ENCODE measurements at regions not wholly inside any gene's neighbourhood (a gene's known extent, or its start where the extent isn't known, plus 50 kb on each side); places are given as distances from the start of the nearest gene placed in this dataset.

- TF ChIP-seq, protein P1, sequence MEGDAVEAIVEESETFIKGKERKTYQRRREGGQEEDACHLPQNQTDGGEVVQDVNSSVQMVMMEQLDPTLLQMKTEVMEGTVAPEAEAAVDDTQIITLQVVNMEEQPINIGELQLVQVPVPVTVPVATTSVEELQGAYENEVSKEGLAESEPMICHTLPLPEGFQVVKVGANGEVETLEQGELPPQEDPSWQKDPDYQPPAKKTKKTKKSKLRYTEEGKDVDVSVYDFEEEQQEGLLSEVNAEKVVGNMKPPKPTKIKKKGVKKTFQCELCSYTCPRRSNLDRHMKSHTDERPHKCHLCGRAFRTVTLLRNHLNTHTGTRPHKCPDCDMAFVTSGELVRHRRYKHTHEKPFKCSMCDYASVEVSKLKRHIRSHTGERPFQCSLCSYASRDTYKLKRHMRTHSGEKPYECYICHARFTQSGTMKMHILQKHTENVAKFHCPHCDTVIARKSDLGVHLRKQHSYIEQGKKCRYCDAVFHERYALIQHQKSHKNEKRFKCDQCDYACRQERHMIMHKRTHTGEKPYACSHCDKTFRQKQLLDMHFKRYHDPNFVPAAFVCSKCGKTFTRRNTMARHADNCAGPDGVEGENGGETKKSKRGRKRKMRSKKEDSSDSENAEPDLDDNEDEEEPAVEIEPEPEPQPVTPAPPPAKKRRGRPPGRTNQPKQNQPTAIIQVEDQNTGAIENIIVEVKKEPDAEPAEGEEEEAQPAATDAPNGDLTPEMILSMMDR (IDR thresholded peaks at IDR 0.05; ENCODE audit: extremely low read depth, missing control alignments): no peak
- DNase-seq (ENCODE audit: low spot score): no peak
Observed at GRCh38 chr12:115776399-115776798, 501.1 kb downstream of the MED13L start.

DNA sequence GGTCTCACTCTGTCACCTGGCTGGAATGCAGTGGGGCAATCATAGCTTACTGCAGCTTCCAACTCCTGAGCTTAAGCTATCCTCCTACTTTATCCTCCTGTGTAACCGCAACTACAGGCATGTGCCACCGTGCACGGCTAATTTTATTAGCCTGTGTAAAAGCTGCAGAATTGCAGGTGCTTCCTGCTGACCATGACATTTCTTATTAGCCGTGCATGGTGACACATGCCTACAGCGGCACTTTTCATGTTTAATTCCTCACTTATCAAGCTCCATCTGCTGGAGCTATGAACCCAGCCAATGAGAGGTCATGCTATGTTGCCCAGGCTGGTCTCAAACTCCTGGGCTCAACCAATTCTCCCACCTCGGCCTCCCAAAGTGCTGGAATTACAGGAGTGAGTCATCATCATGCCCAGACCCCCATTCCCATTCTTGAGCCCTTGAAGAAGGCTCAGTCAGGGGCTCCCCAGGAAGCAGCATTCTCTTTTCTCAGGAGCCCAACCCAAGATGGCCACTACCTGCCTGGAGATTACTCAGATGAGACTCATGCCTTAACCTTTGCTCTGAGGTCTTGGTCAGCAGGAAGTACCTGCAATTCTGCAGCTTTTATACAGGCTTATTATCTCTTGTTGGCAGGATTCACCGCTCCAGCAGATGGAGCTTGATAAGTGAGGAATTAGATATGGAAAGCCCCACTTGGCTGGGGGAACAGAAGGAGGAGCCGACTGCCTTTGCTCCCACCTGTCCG lies 503.2 kb downstream of the MED13L start:
- no peak for DNase-seq (ENCODE audit: low spot score)
- TF ChIP-seq, protein P1 (IDR thresholded peaks at IDR 0.05; ENCODE audit: extremely low read depth, missing control alignments): no peak

DNA sequence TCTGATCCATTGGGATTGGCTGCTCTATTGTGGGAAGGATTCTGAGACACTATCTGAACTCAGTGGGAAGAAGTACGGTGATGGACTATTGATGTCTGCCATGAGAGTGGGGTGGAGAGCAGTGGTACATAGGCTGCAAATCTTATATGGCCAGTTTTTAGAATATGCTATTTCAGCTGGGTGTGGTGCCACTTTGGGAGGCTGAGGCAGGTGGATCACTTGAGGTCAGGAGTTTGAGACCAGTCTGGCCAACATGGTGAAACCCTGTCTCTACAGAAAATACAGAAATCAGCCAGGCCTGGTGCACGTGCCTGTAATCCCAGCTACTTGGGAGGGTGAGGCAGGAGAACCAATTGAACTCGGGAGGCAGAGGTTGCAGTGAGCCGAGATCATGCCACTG lies 505.9 kb downstream of the MED13L start:
- no peak for DNase-seq (ENCODE audit: low spot score)
- TF ChIP-seq, protein P1 (IDR thresholded peaks at IDR 0.05; ENCODE audit: extremely low read depth, missing control alignments): no peak

- TF ChIP-seq, protein P1 (IDR thresholded peaks at IDR 0.05; ENCODE audit: extremely low read depth, missing control alignments): no peak
- no peak for DNase-seq (ENCODE audit: low spot score)
Observed at GRCh38 chr12:115771065-115771464, 506.4 kb downstream of the MED13L start.

- no peak for DNase-seq (ENCODE audit: low spot score)
- TF ChIP-seq, protein P1 (IDR thresholded peaks at IDR 0.05; ENCODE audit: extremely low read depth, missing control alignments): no peak
Observed at GRCh38 chr12:115770643-115771042, 506.9 kb downstream of the MED13L start.

DNA sequence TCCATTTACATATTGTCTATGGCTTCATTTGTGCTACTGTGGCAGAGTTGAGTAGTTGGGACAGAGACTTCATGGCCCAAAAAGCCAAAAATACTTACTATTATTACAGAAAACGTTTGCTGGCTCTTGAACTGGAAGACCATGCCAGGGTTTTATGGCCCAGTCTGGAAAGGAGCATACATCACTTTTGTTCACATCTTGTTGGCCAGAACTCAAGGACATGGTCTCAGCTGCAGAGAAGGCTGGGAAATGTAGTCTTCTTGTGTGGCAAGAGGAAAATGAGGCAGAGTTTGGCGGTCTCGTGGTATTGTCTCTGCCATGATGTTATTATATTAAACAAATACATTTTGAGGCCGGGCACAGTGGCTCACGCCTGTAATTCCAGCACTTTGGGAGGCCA lies 509.6 kb downstream of the MED13L start:
- TF ChIP-seq, protein P1 (IDR thresholded peaks at IDR 0.05; ENCODE audit: extremely low read depth, missing control alignments): no peak
- DNase-seq (ENCODE audit: low spot score): no peak

DNA sequence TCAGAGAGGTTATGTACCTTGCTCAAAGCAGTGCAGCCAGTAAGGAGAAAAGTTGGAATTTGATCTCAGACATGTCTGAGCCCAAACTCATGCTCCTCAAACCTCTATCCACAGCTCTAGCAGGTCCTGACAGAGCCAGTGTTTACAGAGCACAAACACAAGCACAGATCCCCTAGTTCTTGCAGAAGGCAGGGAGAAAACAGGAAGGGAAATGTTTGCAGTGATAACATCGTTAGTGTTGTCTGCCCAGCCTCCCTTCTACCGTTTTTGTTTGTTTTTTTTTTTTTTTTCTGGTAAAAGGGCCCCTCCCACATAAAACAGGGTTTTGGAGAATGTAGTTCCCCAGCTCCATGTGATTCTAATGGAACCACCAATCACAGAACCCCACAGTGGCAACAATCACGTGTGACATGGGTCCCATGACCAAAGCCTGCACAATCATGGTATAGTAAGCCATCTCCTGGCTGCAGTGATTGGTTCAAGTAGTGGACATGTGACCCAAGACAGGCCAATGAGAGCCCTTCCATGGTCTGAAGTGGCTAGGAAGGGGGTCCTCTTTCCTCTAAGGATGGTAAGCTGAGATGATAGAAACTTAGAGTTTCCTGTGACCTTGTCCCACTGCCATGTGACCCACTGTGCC lies 513.4 kb downstream of the MED13L start:
- no peak for DNase-seq (ENCODE audit: low spot score)
- TF ChIP-seq, protein P1 (IDR thresholded peaks at IDR 0.05; ENCODE audit: extremely low read depth, missing control alignments): no peak

Measured in GM20000 (cell line).